Stimulated activated CD8-positive, alpha-beta memory T cell treated with anti-CD3 and anti-CD28 coated beads, Interleukin-7, amount 100 ng/mL, for 4 hours (primary cell): ENCODE measurements at regions not wholly inside any gene's neighbourhood (a gene's known extent, or its start where the extent isn't known, plus 50 kb on each side); places are given as distances from the start of the nearest gene placed in this dataset.
"Not testable (repeated sequence)": the region's sequence is repeated elsewhere in the genome, so short reads cannot be mapped to it uniquely, and the experiment has no call there.

Experiments
- DNase-seq, 2 donors: peaks; one replicate each; pipeline ENCODE4 v3.0.0-alpha.2; 2020; ENCODE audit warnings: low read depth in 2 of 2

DNA sequence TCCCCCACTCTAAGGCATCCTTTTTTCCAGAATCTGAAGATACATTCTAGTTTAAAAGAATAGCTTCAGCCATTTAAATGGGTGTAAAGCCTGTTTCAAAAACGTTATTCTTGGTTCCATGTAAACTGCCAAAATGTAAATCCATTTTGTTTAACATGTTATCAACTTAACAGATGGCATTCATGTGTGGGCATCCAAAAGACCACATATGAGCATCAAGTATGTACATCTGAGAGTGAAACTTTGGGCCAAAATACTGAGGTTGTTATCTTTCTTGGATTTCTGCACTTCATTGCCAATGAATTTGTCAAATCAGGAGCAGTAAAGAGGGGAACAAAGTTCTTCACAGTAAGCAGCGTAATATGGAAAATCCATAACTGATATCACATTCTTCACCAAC is 395.4 kb downstream of the ZNF804A start:
- no peak for DNase-seq

- DNase-seq = no peak
Observed at GRCh38 chr2:185006481-185006880, 408.2 kb downstream of the ZNF804A start.

GRCh38 chr2:185012643-185013042 is 414.3 kb downstream of the ZNF804A start:
- DNase-seq = no peak

DNA sequence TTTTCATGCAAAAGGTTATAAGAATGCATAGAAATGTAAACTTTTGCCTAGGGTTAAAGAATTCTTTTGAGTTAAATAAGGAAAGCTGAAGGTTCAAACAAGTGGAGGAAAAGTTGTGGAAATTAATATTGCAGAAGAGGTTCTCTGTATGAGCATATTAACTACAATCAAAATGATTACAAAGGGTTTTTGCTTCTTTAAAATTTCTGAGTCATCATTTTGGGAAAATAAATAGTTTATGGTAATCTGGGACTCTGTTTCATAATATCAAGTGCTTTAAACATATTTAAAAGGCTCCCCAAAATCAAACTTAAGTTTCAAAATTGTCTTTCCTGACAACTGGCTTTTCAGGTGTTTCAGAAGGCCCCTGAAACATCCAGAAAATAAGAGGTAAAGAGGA is 415.7 kb downstream of the ZNF804A start:
- no peak for DNase-seq

- not testable (repeated sequence) for DNase-seq
Observed at GRCh38 chr2:185025891-185026290, 427.6 kb downstream of the ZNF804A start.

- no peak for DNase-seq
Observed at GRCh38 chr2:185035906-185036305, 437.6 kb downstream of the ZNF804A start.

DNA sequence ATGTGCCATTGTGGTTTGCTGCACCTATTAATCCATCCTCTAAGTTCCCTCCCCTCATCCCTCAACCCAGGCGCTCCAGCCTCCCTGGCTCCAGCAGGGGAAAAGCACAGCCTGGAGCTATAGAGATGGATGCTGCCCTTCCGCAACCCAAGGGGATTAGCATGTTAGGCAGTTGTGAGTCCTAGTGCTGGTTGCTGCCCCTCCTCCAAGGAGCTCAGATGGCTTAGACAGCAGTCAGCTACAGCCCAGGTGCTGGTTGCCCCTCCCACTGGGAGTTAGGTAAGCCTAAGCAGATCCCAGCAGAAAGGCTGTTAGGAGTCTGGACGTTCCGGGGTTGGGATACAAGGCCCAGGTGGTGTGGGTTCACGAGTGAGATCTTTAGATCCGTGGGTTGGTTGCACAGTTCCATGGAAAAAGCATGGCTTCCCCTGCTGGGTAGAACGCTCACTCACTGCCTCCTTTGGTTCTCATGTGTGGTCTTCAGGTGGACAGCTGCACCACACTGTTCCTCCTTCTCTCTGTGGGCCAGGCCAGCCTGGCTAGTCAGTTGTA is 446.1 kb downstream of the ZNF804A start:
- no peak for DNase-seq

GRCh38 chr2:185050804-185051203 is 452.5 kb downstream of the ZNF804A start:
- DNase-seq = no peak

DNA sequence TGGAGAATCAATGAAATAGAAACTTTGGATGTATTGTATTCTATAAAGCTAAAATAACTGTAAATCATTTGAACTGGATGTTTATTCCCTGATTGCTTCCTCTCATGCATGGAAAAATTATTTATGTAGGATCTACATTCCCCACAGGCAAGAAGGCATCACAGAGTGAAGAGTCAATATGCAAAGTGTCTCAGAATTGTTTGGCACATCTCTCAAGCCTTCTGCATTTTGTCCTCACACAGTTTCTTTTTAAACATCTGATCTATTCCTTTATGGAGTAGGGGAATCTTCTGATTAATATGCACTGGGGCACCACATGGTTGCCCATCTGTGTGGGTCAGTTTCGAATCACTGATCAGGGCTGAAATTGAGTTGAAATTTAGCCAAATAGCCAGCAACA is 465.4 kb downstream of the ZNF804A start:
- no peak for DNase-seq

GRCh38 chr2:185066128-185066527 is 467.8 kb downstream of the ZNF804A start:
- no peak for DNase-seq

GRCh38 chr2:185069107-185069506 is 470.8 kb downstream of the ZNF804A start:
- no peak for DNase-seq

DNA sequence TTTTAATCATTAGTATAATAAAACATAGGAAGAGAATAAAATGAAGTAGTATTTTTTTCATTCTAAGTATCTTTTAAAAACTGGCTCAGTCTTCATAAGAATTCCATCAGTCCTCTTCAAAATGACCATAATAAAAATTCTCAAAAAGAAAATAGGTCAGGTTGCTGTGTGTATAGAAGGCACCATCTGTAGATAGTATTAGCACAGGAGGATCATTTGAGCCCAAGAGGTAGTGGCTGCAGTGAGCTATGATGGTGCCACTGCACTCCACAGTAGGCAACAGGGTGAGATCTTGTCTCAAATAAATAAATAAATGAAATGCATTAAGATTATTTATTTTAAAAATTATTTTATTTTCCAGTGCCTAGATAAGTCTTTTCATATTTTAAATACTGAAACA is 475.8 kb downstream of the ZNF804A start:
- no peak for DNase-seq

DNA sequence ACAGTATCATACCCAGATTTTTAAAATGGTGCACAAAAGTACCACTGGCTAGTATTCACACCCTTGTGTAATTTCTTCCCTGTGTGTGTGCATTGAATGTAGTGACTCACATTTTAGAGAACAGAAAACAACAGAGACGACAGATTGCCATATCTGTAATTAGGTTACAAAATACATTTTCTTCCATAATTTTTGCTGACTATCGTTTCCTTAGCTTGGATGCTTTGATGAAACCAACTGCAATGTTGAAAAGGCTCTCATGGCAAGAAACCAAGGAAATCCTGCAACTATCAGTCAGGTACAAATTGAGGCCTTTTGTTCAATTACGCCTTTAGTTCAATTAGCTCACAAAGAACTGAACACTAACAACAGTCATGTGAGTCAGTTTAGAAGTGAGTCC is 484.4 kb downstream of the ZNF804A start:
- no peak for DNase-seq

- DNase-seq = no peak
Observed at GRCh38 chr2:185108588-185108987, 510.3 kb downstream of the ZNF804A start.

DNA sequence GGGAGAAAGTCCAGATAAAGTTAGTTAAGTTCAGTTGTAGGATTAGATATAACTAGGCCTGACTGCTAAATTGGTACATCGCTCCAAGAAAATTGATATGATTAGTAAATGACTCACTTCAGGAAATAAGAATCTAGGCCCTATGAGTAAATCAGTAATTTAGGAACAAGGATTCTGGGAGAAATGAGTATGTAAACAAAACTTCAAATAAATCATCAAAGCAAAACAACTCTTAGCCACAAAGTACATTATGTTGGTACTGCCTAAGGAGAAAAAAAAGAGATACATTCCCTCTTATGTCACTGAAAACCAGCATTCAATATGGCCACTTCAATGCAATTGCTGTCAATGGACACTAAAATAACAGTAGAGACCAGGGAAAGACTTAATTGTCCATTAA is 529.1 kb downstream of the ZNF804A start:
- no peak for DNase-seq

DNA sequence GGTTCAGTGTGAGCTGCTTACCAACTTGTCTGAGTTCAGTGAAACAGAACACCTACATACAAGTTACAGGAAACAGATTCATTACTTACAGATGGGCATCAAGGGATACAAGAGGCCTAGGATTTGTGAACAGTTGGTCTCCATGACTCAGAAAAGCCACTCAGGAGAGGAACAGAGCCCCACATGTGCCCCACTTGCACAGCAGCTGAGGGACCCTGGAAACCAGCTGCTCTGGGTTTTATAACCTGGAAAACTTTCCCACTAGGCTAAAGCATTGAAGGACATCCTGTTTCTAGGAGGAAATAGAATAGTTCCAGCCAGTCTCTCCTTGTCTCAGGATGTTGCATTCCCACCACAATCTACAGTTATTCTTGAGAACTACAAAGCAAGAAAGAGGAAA is 530.0 kb downstream of the ZNF804A start:
- no peak for DNase-seq

DNA sequence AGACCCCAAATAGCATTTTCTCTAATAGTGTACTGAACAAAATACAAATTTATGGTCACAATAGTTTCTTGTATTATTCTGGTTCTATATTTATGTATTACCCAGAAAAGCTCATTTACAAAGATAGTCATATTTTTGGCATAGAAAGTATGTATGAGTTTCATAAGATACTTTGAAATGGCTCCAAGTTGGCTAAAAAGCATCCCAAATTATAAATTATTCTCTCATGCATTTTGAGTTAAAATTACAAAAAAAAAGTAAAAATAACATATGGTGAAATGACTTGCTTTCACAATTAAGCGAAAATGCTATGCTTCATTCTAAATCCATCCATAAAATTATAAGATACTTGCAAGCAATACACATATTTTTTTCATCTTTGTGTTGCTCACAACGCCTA is 530.7 kb downstream of the ZNF804A start:
- no peak for DNase-seq

GRCh38 chr2:185130685-185131084 is 532.4 kb downstream of the ZNF804A start:
- no peak for DNase-seq

DNA sequence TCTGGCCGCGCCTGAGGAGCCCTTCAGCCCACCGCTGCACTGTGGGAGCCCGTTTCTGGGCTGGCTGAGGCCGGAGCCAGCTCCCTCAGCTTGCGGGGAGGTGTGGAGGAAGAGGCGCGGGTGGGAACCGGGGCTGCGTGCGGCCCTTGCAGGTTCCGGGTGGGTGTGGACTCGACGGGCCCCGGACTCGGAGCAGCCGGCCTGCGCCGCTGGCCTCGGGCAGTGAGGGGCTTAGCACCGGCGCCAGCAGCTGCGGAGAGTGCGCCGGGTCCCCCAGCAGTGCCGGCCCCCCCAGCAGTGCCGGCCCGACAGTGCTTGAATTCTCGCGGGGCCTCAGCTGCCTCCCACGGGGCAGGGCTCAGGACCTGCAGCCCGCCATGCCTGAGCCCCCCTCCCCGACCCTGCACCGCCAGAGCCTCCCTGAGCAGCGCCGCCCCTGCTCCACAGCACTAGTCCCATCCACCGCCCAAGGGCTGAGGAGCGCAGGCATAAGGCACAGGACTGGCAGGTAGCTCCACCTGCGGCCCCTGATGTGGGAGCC is 534.2 kb downstream of the ZNF804A start:
- no peak for DNase-seq

DNA sequence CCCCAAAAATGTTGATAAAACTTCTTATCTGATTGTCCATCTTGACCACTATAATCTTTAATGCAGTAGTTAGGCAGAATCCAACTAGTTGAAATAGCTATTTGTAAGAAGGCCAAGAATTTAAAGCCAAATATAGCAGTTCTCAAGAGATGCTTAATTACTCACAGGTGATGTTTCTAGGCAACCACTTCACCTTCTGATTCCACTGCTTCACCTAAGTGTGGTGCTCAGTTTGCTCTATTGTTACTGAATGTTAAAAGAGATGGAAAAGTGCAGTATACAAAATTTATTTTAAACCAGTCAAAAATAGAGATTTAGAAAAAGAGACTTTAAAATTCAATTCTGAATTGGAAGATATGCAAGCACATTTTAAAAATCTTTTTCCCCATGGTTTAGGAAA is 539.4 kb downstream of the ZNF804A start:
- no peak for DNase-seq

DNA sequence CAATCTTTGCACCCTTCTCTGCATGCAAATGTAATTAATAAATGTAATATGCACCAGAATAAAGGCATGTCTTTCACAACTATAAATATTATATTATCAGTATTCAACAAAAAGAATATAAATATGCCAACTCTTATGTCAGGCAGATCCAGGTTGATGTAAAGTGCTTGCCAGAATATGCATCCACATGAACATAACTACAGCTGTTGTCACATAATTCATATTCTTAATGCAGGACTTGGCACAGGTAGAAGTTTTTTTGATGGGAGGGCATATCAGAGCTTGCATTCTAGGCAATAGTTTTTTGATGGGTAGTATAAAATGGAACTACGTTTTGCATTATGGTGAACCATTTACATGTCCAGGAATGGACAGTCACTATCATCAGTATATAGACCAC is 544.3 kb downstream of the ZNF804A start:
- DNase-seq = no peak

GRCh38 chr2:185144159-185144919 is 546.0 kb downstream of the ZNF804A start:
- DNase-seq = no peak

GRCh38 chr2:185145316-185146121 is 547.2 kb downstream of the ZNF804A start:
- no peak for DNase-seq
